OCI-LY1 (cell line): ENCODE measurements at regions not wholly inside any gene's neighbourhood (a gene's known extent, or its start where the extent isn't known, plus 50 kb on each side); places are given as distances from the start of the nearest gene placed in this dataset.
"Not testable (repeated sequence)": the region's sequence is repeated elsewhere in the genome, so short reads cannot be mapped to it uniquely, and the experiment has no call there.

ENCODE experiments used
- H2AFZ ChIP-seq: fragments of 200-600 bp; sonication (generic), shearing (Covaris generic); 2 replicates; pipeline ENCODE4 v1.6.0; 2014; ENCODE audit warnings: antibody characterized with exemption, mild to moderate bottlenecking, low read length
- H3F3A ChIP-seq: fragments of 200-600 bp; sonication (generic), shearing (Covaris generic); 2 replicates; pipeline ENCODE4 v1.6.0; 2014; ENCODE audit warnings: mild to moderate bottlenecking, antibody characterized with exemption, low read length, moderate library complexity; ENCODE audit not compliant: insufficient read depth
- H3K27ac ChIP-seq: fragments of 200-600 bp; sonication (generic); 2 replicates; pipeline ENCODE4 v1.5.1; 2014; ENCODE audit warnings: low read length, mixed run types, mild to moderate bottlenecking, low read depth; ENCODE audit not compliant: poor library complexity, severe bottlenecking
- H3K27me3 ChIP-seq: fragments of 200-600 bp; sonication (generic); 2 replicates; pipeline ENCODE4 v1.6.0; 2014; ENCODE audit warnings: antibody characterized with exemption, mild to moderate bottlenecking, low read length, moderate library complexity; ENCODE audit not compliant: insufficient read depth
- H3K36me3 ChIP-seq: fragments of 200-600 bp; sonication (generic); 2 replicates; pipeline ENCODE4 v1.6.1; 2014; ENCODE audit warnings: mild to moderate bottlenecking, antibody characterized with exemption, low read length, moderate library complexity, mixed read lengths; ENCODE audit not compliant: insufficient read depth
- H3K4me1 ChIP-seq: fragments of 200-600 bp; sonication (generic); 2 replicates; pipeline ENCODE4 v1.5.1; 2014; ENCODE audit warnings: mild to moderate bottlenecking, low read length, moderate library complexity; ENCODE audit not compliant: insufficient read depth, severe bottlenecking
- H3K4me2 ChIP-seq: fragments of 200-600 bp; sonication (generic), shearing (Covaris generic); 2 replicates; pipeline ENCODE4 v1.6.1; 2014; ENCODE audit warnings: low read length
- H3K4me3 ChIP-seq: fragments of 200-600 bp; sonication (generic); 2 replicates; pipeline ENCODE4 v1.5.1; 2014; ENCODE audit warnings: low read length, low read depth, mild to moderate bottlenecking, mixed read lengths; ENCODE audit not compliant: poor library complexity, severe bottlenecking
- H3K79me2 ChIP-seq: fragments of 200-600 bp; shearing (Covaris generic); 2 replicates; pipeline ENCODE4 v1.6.1; 2016; ENCODE audit warnings: mixed run types, low read length, mixed read lengths; ENCODE audit not compliant: insufficient read depth
- H3K9ac ChIP-seq: fragments of 200-600 bp; sonication (generic), shearing (Covaris generic); 2 replicates; pipeline ENCODE4 v1.6.1; 2014; ENCODE audit warnings: mild to moderate bottlenecking, low read length, mixed read lengths
- H3K9me2 ChIP-seq: fragments of 200-600 bp; sonication (generic), shearing (Covaris generic); 2 replicates; pipeline ENCODE4 v1.6.1; 2014; ENCODE audit warnings: low read depth, mild to moderate bottlenecking, low read length, mixed read lengths
- H3K9me3 ChIP-seq: fragments of 200-600 bp; shearing (Covaris generic); 2 replicates; pipeline ENCODE4 v1.6.1; 2014; ENCODE audit warnings: low read length, mixed read lengths
- H4K20me1 ChIP-seq: fragments of 200-600 bp; sonication (generic), shearing (Covaris generic); 2 replicates; pipeline ENCODE4 v1.6.0; 2016; ENCODE audit warnings: mild to moderate bottlenecking, low read length; ENCODE audit not compliant: insufficient read depth
- CTCF ChIP-seq: fragments of 200-600 bp; sonication (generic), shearing (Covaris generic); IDR thresholded peaks from 2 replicates; pipeline ENCODE4 v1.5.1; 2017; ENCODE audit warnings: mild to moderate bottlenecking, antibody characterized with exemption, low read length, moderate library complexity, mixed read lengths
- EZH2 ChIP-seq: fragments of 200-600 bp; sonication (generic), shearing (Covaris generic); IDR thresholded peaks from 2 replicates; pipeline ENCODE4 v1.8.0; 2017; ENCODE audit warnings: borderline replicate concordance, mixed run types, mild to moderate bottlenecking, antibody characterized with exemption, low read length, moderate library complexity, mixed read lengths

- no peaks in the 10 kb centered on the region for H3K4me1 ChIP-seq
- no peaks in the 10 kb centered on the region for H3K79me2 ChIP-seq
- H3K27me3 ChIP-seq: no peaks in the 10 kb centered on the region
- TF ChIP-seq CTCF: no peak
- TF ChIP-seq EZH2: no peak
- H4K20me1 ChIP-seq: no peaks in the 10 kb centered on the region
- H3K36me3 ChIP-seq: no peaks in the 10 kb centered on the region
- no peak overlapping the region for H3K27ac ChIP-seq
- H3K9ac ChIP-seq: no peak overlapping the region
- no peaks in the 10 kb centered on the region for H3K9me3 ChIP-seq
- no peaks in the 10 kb centered on the region for H3K9me2 ChIP-seq
- H3K4me3 ChIP-seq: no peak overlapping the region
- no peaks in the 10 kb centered on the region for H3F3A ChIP-seq
- no peak overlapping the region for H2AFZ ChIP-seq
- H3K4me2 ChIP-seq: no peak overlapping the region
Observed at GRCh38 chr11:86874304-86875056, 74.1 kb downstream of the PRSS23 start.

- TF ChIP-seq CTCF (no peak), EZH2 (no peak)
- H3K9me2 ChIP-seq: no peaks in the 10 kb centered on the region
- no peaks in the 10 kb centered on the region for H3K36me3 ChIP-seq
- H3F3A ChIP-seq: no peaks in the 10 kb centered on the region
- no peaks in the 10 kb centered on the region for H4K20me1 ChIP-seq
- no peak overlapping the region for H2AFZ ChIP-seq
- H3K9me3 ChIP-seq: no peaks in the 10 kb centered on the region
- H3K27me3 ChIP-seq: no peaks in the 10 kb centered on the region
- H3K9ac ChIP-seq: no peak overlapping the region
- H3K4me2 ChIP-seq: no peak overlapping the region
- no peak overlapping the region for H3K4me3 ChIP-seq
- H3K4me1 ChIP-seq: no peaks in the 10 kb centered on the region
- no peaks in the 10 kb centered on the region for H3K79me2 ChIP-seq
- no peak overlapping the region for H3K27ac ChIP-seq
Observed at GRCh38 chr11:86876716-86877234, 76.4 kb downstream of the PRSS23 start.

GRCh38 chr11:86877503-86877902 is 77.2 kb downstream of the PRSS23 start:
- Histone ChIP-seq H3K4me3 (no peak overlapping the region), H3K9ac (no peak overlapping the region), H3F3A (no peaks in the 10 kb centered on the region), H3K36me3 (no peaks in the 10 kb centered on the region), H3K4me2 (no peak overlapping the region), H3K4me1 (no peaks in the 10 kb centered on the region), H4K20me1 (no peaks in the 10 kb centered on the region), H3K27me3 (no peaks in the 10 kb centered on the region), H3K79me2 (no peaks in the 10 kb centered on the region), H3K27ac (no peak overlapping the region), H3K9me3 (no peaks in the 10 kb centered on the region), H2AFZ (no peak overlapping the region), H3K9me2 (no peaks in the 10 kb centered on the region)
- TF ChIP-seq CTCF (no peak), EZH2 (no peak)

GRCh38 chr11:86879241-86879640 is 76.0 kb downstream of the FZD4 start:
- not testable (repeated sequence) for H3K27me3 ChIP-seq, H3K36me3 ChIP-seq, H3K9me3 ChIP-seq, H4K20me1 ChIP-seq, H3K4me3 ChIP-seq, H3K79me2 ChIP-seq, H3K4me1 ChIP-seq, H2AFZ ChIP-seq, H3K27ac ChIP-seq, H3K9ac ChIP-seq, H3F3A ChIP-seq, H3K9me2 ChIP-seq, H3K4me2 ChIP-seq
